Thoracic aorta (tissue), 2 donors: ENCODE measurements at regions not wholly inside any gene's neighbourhood (a gene's known extent, or its start where the extent isn't known, plus 50 kb on each side); places are given as distances from the start of the nearest gene placed in this dataset.

Experiments
- ATAC-seq: fragments of 150-250 bp; one replicate; pipeline ENCODE4 v1.8.0; 2017; ENCODE audit warnings: low read depth; ENCODE audit not compliant: insufficient number of reproducible peaks, low FRiP score
- DNase-seq: peaks from one replicate; pipeline ENCODE4 v3.0.0-alpha.2; 2020; ENCODE audit warnings: low spot score
- H3K27ac ChIP-seq, 2 donors: fragments of 200-600 bp; sonication (generic); 1 replicate in 1 of 2; 2 replicates in 1 of 2; pipeline ENCODE4 v1.5.1; 2016; ENCODE audit warnings: mild to moderate bottlenecking in 2 of 2, moderate library complexity in 2 of 2
- H3K27me3 ChIP-seq: fragments of 200-600 bp; sonication (generic); replicated peaks from 2 replicates; pipeline ENCODE4 v1.6.0; 2016; ENCODE audit warnings: mild to moderate bottlenecking; ENCODE audit not compliant: insufficient read depth
- H3K36me3 ChIP-seq: fragments of 200-600 bp; sonication (generic); one replicate; pipeline ENCODE4 v1.5.1; 2016
- H3K4me1 ChIP-seq, 2 donors: fragments of 200-600 bp; sonication (generic); 1 replicate in 1 of 2; 2 replicates in 1 of 2; pipeline versions ENCODE4 v1.5.1 to v1.6.0; 2016; ENCODE audit warnings: low read depth in 2 of 2, mild to moderate bottlenecking in 1 of 2; ENCODE audit not compliant: control insufficient read depth in 1 of 2
- H3K4me3 ChIP-seq: fragments of 200-600 bp; sonication (generic); 2 replicates; pipeline ENCODE4 v1.5.1; 2016; ENCODE audit warnings: mild to moderate bottlenecking
- H3K9me3 ChIP-seq: fragments of 200-600 bp; sonication (generic); 2 replicates; pipeline ENCODE4 v1.5.1; 2016
- TF ChIP-seq, protein P1 (sequence below): fragments of 200-600 bp; sonication (generic); IDR thresholded peaks from one replicate; pipeline ENCODE4 v1.5.1; 2019; ENCODE audit warnings: antibody characterized with exemption

- H3K36me3 ChIP-seq = no peaks in the 10 kb centered on the region
These were observed 264.3 kb downstream of the MAFB start for GRCh38 chr20:40424695-40425094.

GRCh38 chr20:40422656-40423055 is 266.4 kb downstream of the MAFB start:
- ATAC-seq (no peak), DNase-seq (no peak)
- H3K9me3 ChIP-seq = no peaks in the 10 kb centered on the region
- H3K27me3 ChIP-seq = no peaks in the 10 kb centered on the region
- H3K4me3 ChIP-seq = no peak overlapping the region
- peaks cover 0 to 4% of the 10 kb centered on the region in 2 donors for H3K4me1 ChIP-seq
- H3K36me3 ChIP-seq = no peaks in the 10 kb centered on the region
- TF ChIP-seq, protein P1, sequence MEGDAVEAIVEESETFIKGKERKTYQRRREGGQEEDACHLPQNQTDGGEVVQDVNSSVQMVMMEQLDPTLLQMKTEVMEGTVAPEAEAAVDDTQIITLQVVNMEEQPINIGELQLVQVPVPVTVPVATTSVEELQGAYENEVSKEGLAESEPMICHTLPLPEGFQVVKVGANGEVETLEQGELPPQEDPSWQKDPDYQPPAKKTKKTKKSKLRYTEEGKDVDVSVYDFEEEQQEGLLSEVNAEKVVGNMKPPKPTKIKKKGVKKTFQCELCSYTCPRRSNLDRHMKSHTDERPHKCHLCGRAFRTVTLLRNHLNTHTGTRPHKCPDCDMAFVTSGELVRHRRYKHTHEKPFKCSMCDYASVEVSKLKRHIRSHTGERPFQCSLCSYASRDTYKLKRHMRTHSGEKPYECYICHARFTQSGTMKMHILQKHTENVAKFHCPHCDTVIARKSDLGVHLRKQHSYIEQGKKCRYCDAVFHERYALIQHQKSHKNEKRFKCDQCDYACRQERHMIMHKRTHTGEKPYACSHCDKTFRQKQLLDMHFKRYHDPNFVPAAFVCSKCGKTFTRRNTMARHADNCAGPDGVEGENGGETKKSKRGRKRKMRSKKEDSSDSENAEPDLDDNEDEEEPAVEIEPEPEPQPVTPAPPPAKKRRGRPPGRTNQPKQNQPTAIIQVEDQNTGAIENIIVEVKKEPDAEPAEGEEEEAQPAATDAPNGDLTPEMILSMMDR = no peak
- no peak overlapping the region for H3K27ac ChIP-seq

More at GRCh38 chr20:40424695-40425094, 264.3 kb downstream of the MAFB start:
- no peak overlapping the region for H3K27ac ChIP-seq
- DNase-seq = no peak
- no peak overlapping the region for H3K4me3 ChIP-seq
- no peaks in the 10 kb centered on the region for H3K27me3 ChIP-seq
- TF ChIP-seq, protein P1 = no peak
- no peaks in the 10 kb centered on the region for H3K9me3 ChIP-seq
- no peak for ATAC-seq
- H3K4me1 ChIP-seq = peaks cover 0 to 4% of the 10 kb centered on the region in 2 donors

DNA sequence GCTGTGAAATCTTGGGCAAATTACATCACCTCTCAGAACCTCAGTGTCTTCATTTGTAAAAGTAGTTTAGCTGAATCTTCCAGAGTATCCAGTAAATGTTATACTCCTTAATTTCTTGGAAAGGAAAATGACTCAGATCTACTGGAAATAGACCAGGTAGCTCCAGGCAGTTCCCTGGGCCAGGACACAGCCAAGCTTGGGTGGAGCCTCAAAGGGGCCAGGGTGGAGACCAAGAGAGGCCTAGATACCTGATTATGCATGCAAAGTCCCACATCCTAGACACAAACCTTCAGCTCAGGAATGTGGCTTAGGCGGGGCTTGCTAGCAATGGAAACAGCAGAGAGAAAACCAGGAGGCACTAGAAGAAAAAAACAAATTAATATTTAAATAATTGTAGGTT is 272.8 kb downstream of the MAFB start:
- Histone ChIP-seq H3K9me3 (no peaks in the 10 kb centered on the region), H3K27me3 (no peaks in the 10 kb centered on the region), H3K36me3 (no peaks in the 10 kb centered on the region), H3K4me1 (no peaks in the 10 kb centered on the region), H3K4me3 (no peak overlapping the region), H3K27ac (no peak overlapping the region)
- ATAC-seq = no peak
- DNase-seq = no peak
- TF ChIP-seq, protein P1 = no peak

GRCh38 chr20:40414843-40415615 is 274.0 kb downstream of the MAFB start:
- H3K4me1 ChIP-seq = no peaks in the 10 kb centered on the region
- no peak for DNase-seq
- no peaks in the 10 kb centered on the region for H3K27me3 ChIP-seq
- no peaks in the 10 kb centered on the region for H3K36me3 ChIP-seq
- no peak for ATAC-seq
- H3K9me3 ChIP-seq = no peaks in the 10 kb centered on the region
- TF ChIP-seq, protein P1 = no peak
- H3K4me3 ChIP-seq = no peak overlapping the region
- no peak overlapping the region for H3K27ac ChIP-seq

DNA sequence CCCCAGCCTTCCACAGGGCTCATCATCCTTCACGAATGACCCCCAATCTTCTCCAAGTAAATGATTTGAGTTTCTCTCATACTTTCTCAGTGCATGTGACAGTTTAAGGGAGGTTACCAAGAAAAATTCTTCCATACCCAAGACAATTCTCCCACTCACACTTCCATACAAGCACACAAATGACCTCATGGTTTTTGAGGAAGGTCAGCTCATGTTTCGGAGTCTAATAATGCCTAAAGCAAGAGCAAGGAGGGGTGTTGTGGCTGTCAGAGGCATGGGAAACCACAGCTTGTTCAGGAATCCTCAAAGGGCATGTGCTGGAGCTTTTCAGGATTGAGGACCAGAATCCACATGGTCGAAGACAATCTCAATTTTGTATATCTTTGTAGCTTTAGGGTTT is 279.0 kb downstream of the MAFB start:
- TF ChIP-seq, protein P1 = no peak
- DNase-seq (no peak), ATAC-seq (no peak)
- Histone ChIP-seq H3K27ac (no peak overlapping the region), H3K36me3 (no peaks in the 10 kb centered on the region), H3K4me1 (peaks cover 0 to 4% of the 10 kb centered on the region in 2 donors), H3K9me3 (no peaks in the 10 kb centered on the region), H3K4me3 (no peak overlapping the region), H3K27me3 (no peaks in the 10 kb centered on the region)
